T-cell (primary cell): ENCODE measurements at regions not wholly inside any gene's neighbourhood (a gene's known extent, or its start where the extent isn't known, plus 50 kb on each side); places are given as distances from the start of the nearest gene placed in this dataset.
"Not testable (repeated sequence)": the region's sequence is repeated elsewhere in the genome, so short reads cannot be mapped to it uniquely, and the experiment has no call there.

ENCODE experiments used
- ATAC-seq, 4 experiments: fragments of 200-7000 bp in 3 of 4; fragments of 150-1000 bp in 1 of 4; cut with Tn5 transposase; replicated peaks in 1 of 4; 1 replicate in 3 of 4; 2 replicates in 1 of 4; pipeline ENCODE4 v1.10.0; 2021; ENCODE audit warnings: moderate library complexity in 3 of 4, mild to moderate bottlenecking in 2 of 4, moderate number of reproducible peaks in 1 of 4
- CTCF ChIA-PET, 2 donors: fragments of 300-600 bp; sonication (Branson Sonifier 250); formaldehyde crosslinking; loops; one replicate each; lab custom pipeline; 2022; ENCODE audit warnings: antibody characterized with exemption in 2 of 2; lab: Charles Lee
- POLR2A ChIA-PET, 2 donors: fragments of 300-600 bp; sonication (Branson Sonifier 250); formaldehyde crosslinking; loops; one replicate each; lab custom pipeline; 2022; ENCODE audit warnings: antibody characterized with exemption in 2 of 2; lab: Charles Lee
- DNase-seq, 35 experiments: peaks; one replicate each; pipeline versions ENCODE4 v3.0.0 to v3.0.0-alpha.2; 2013 to 2023
- H3K27ac ChIP-seq: one replicate; pipeline ENCODE4 v1.5.1; 2013; ENCODE audit warnings: low read length
- H3K27me3 ChIP-seq, 2 experiments: replicated peaks in 1 of 2; 1 replicate in 1 of 2; 2 replicates in 1 of 2; pipeline versions ENCODE4 v1.6.1 to v1.7.0; 2013; ENCODE audit warnings: low read length in 1 of 2, mixed read lengths in 1 of 2; ENCODE audit not compliant: control insufficient read depth in 2 of 2, insufficient read depth in 2 of 2; ENCODE audit errors: extremely low read depth in 1 of 2
- H3K36me3 ChIP-seq, 2 donors: 1 replicate in 1 of 2; 2 replicates in 1 of 2; pipeline versions ENCODE4 v1.6.1 to v1.7.0; 2013; ENCODE audit warnings: low read length in 1 of 2; ENCODE audit not compliant: control insufficient read depth in 2 of 2, insufficient read depth in 1 of 2; ENCODE audit errors: extremely low read depth in 1 of 2
- H3K4me1 ChIP-seq, 2 experiments: 1 replicate in 1 of 2; 2 replicates in 1 of 2; pipeline versions ENCODE4 v1.6.1 to v1.7.0; 2013; ENCODE audit warnings: low read length in 2 of 2, mixed read lengths in 1 of 2; ENCODE audit not compliant: insufficient read depth in 2 of 2, control insufficient read depth in 1 of 2; ENCODE audit errors: extremely low read depth in 1 of 2
- H3K4me3 ChIP-seq, 2 donors: 1 replicate in 1 of 2; 2 replicates in 1 of 2; pipeline versions ENCODE4 v1.5.1 to v1.7.0; 2013; ENCODE audit warnings: mild to moderate bottlenecking in 2 of 2, low read length in 1 of 2, moderate library complexity in 1 of 2; ENCODE audit not compliant: control insufficient read depth in 1 of 2; ENCODE audit errors: extremely low read depth in 1 of 2
- H3K9me3 ChIP-seq: 2 replicates; pipeline ENCODE4 v1.7.0; 2013
- H3K27ac Mint-ChIP-seq, 2 donors: one replicate each; pipeline ENCODE4 v1.8.0; 2020 to 2021; ENCODE audit warnings: mild to moderate bottlenecking in 2 of 2, mixed read lengths in 2 of 2
- H3K27me3 Mint-ChIP-seq, 2 donors: one replicate each; pipeline ENCODE4 v1.8.0; 2021 to 2022; ENCODE audit warnings: mixed read lengths in 2 of 2
- H3K36me3 Mint-ChIP-seq: one replicate; pipeline ENCODE4 v1.8.0; 2021; ENCODE audit warnings: mixed read lengths
- H3K4me1 Mint-ChIP-seq, 3 donors: one replicate each; pipeline ENCODE4 v1.8.0; 2020 to 2022; ENCODE audit warnings: mixed read lengths in 3 of 3, mild to moderate bottlenecking in 1 of 3
- H3K4me3 Mint-ChIP-seq, 3 donors: one replicate each; pipeline ENCODE4 v1.8.0; 2020 to 2022; ENCODE audit warnings: mild to moderate bottlenecking in 3 of 3, mixed read lengths in 3 of 3, moderate library complexity in 3 of 3
- H3K9me3 Mint-ChIP-seq, 3 donors: one replicate each; pipeline ENCODE4 v1.8.0; 2020 to 2022; ENCODE audit warnings: mixed read lengths in 3 of 3
- WGBS: methylation state at CpG from one replicate; pipeline ENCODE4 v1.1.5; 2013; ENCODE audit warnings: missing lambda C conversion rate; ENCODE audit not compliant: insufficient coverage; 5-methylcytosine and 5-hydroxymethylcytosine counted together

DNA sequence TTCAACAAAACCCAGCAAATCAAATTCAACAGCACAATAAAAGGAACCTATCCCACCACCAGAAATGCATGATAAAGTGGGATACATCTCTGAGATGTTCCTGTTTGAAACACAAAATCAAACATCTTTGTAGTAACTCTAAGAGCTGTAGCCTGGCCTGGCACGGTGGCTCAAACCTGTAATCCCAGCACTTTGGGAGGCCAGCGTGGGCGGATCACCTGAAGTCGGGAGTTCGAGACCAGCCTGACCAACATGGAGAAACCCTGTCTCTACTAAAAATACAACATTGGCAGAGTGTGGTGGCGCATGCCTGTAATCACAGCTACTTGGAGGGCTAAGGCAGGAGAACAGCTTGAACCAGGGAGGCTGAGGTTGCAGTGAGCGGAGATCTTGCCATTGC is 202.8 kb upstream of the POTEB2 start:
- POLR2A ChIA-PET, H3K27ac Mint-ChIP-seq, H3K4me3 ChIP-seq, ATAC-seq, H3K4me1 ChIP-seq, DNase-seq, H3K36me3 ChIP-seq, H3K36me3 Mint-ChIP-seq, H3K27me3 Mint-ChIP-seq, H3K4me3 Mint-ChIP-seq, CTCF ChIA-PET, H3K27ac ChIP-seq, H3K9me3 ChIP-seq, H3K9me3 Mint-ChIP-seq, H3K27me3 ChIP-seq, H3K4me1 Mint-ChIP-seq: not testable (repeated sequence)
- WGBS = no CpG with 5 or more reads among the region's 7 CpGs

- H3K4me3 ChIP-seq, CTCF ChIA-PET, H3K4me1 ChIP-seq, POLR2A ChIA-PET, H3K27ac Mint-ChIP-seq, DNase-seq, H3K27me3 Mint-ChIP-seq, H3K9me3 Mint-ChIP-seq, ATAC-seq, H3K27me3 ChIP-seq, H3K36me3 ChIP-seq, H3K4me3 Mint-ChIP-seq, H3K36me3 Mint-ChIP-seq, H3K27ac ChIP-seq, H3K4me1 Mint-ChIP-seq, H3K9me3 ChIP-seq: not testable (repeated sequence)
- WGBS = 42% methylated on average over 3 of the region's 6 CpGs
Observed at GRCh38 chr15:21063512-21063911, 197.4 kb upstream of the POTEB2 start.

- DNase-seq, H3K4me1 Mint-ChIP-seq, H3K27me3 ChIP-seq, H3K4me3 ChIP-seq, H3K9me3 ChIP-seq, H3K27ac ChIP-seq, H3K27me3 Mint-ChIP-seq, ATAC-seq, H3K27ac Mint-ChIP-seq, CTCF ChIA-PET, H3K36me3 Mint-ChIP-seq, H3K36me3 ChIP-seq, H3K4me3 Mint-ChIP-seq, POLR2A ChIA-PET, H3K9me3 Mint-ChIP-seq, H3K4me1 ChIP-seq: not testable (repeated sequence)
- WGBS = no CpG with 5 or more reads among the region's 6 CpGs
Observed at GRCh38 chr15:21062619-21063163, 196.6 kb upstream of the POTEB2 start.

- H3K36me3 Mint-ChIP-seq, H3K9me3 ChIP-seq, H3K27me3 Mint-ChIP-seq, DNase-seq, H3K27ac Mint-ChIP-seq, H3K4me1 ChIP-seq, H3K27ac ChIP-seq, CTCF ChIA-PET, H3K4me1 Mint-ChIP-seq, H3K4me3 ChIP-seq, H3K9me3 Mint-ChIP-seq, H3K27me3 ChIP-seq, H3K36me3 ChIP-seq, POLR2A ChIA-PET, ATAC-seq, H3K4me3 Mint-ChIP-seq: not testable (repeated sequence)
- no CpG with 5 or more reads among the region's 5 CpGs for WGBS
Observed at GRCh38 chr15:21051866-21052265, 185.8 kb upstream of the POTEB2 start.

DNA sequence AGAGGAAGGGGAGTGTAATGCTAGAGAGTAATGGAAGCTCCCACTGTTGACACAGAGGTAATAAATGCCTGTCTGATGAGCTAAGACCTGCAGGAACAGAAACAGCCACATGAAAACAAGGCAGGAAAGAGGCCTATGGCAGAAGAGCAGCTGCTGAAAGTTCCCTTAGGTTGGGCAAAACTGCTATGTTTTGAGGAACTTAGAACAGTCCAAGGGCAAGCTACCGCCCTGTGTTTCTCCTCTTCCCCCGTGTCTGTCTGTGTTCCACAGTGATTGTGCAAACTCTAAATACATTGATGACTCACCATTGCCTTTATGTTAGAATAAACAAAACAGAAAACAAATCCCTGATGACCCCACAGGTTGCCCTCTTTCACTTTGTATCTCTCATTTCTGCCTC is 165.6 kb upstream of the POTEB2 start:
- H3K9me3 ChIP-seq, H3K36me3 Mint-ChIP-seq, H3K27me3 ChIP-seq, DNase-seq, H3K4me3 ChIP-seq, H3K4me3 Mint-ChIP-seq, ATAC-seq, H3K36me3 ChIP-seq, H3K4me1 ChIP-seq, H3K27ac Mint-ChIP-seq, POLR2A ChIA-PET, H3K27ac ChIP-seq, H3K27me3 Mint-ChIP-seq, H3K9me3 Mint-ChIP-seq, H3K4me1 Mint-ChIP-seq, CTCF ChIA-PET: not testable (repeated sequence)
- no CpG with 5 or more reads among the region's 2 CpGs for WGBS

DNA sequence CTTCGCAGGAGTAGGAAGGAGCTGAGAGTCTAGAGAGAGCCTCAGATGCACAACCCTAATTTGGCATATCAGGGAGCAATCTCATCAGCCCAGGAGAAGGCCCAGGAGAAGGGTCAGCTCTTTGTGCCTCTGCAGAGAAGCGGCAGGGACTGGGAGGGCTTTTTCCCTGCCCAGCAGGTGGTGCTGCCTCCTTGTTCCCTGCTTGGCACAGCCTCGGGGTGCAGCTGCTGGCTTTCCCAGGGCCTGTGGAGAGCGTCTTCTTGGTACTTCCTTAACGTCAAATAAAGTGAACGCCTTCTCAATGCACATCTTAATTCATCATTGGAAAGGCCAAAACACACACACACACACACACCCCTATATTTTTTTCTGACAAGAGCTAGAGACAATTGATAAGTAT is 162.9 kb upstream of the POTEB2 start:
- H3K27me3 Mint-ChIP-seq, H3K4me3 Mint-ChIP-seq, CTCF ChIA-PET, H3K4me1 Mint-ChIP-seq, H3K9me3 ChIP-seq, POLR2A ChIA-PET, H3K27ac Mint-ChIP-seq, DNase-seq, H3K36me3 ChIP-seq, H3K27ac ChIP-seq, H3K36me3 Mint-ChIP-seq, ATAC-seq, H3K9me3 Mint-ChIP-seq, H3K4me1 ChIP-seq, H3K4me3 ChIP-seq, H3K27me3 ChIP-seq: not testable (repeated sequence)
- no CpG with 5 or more reads among the region's 6 CpGs for WGBS

GRCh38 chr15:21027942-21028341 is 161.8 kb upstream of the POTEB2 start:
- H3K27me3 Mint-ChIP-seq, H3K4me3 Mint-ChIP-seq, H3K27me3 ChIP-seq, H3K4me3 ChIP-seq, H3K9me3 Mint-ChIP-seq, H3K27ac Mint-ChIP-seq, DNase-seq, H3K4me1 Mint-ChIP-seq, H3K9me3 ChIP-seq, CTCF ChIA-PET, H3K36me3 ChIP-seq, H3K36me3 Mint-ChIP-seq, H3K27ac ChIP-seq, H3K4me1 ChIP-seq, POLR2A ChIA-PET: not testable (repeated sequence)
- ATAC-seq = peak in 1 of 4 experiments; percentile 27
- no CpG with 5 or more reads among the region's 9 CpGs for WGBS
